CD4-positive, alpha-beta T cell (primary cell): ENCODE measurements at regions not wholly inside any gene's neighbourhood (a gene's known extent, or its start where the extent isn't known, plus 50 kb on each side); places are given as distances from the start of the nearest gene placed in this dataset.

Source experiments
- ATAC-seq: fragments of 200-7000 bp; cut with Tn5 transposase; one replicate; pipeline ENCODE4 v1.10.0; 2022; ENCODE audit warnings: mild to moderate bottlenecking; ENCODE audit not compliant: poor library complexity
- CTCF ChIA-PET: fragments of 350-600 bp; sonication (Branson Sonifier 250); formaldehyde crosslinking; loops from one replicate; lab custom pipeline; 2021; ENCODE audit warnings: antibody characterized with exemption, inconsistent platforms; lab: Charles Lee
- POLR2A ChIA-PET: fragments of 350-600 bp; sonication (Branson Sonifier 250); formaldehyde crosslinking; loops from one replicate; lab custom pipeline; 2021; ENCODE audit warnings: antibody characterized with exemption, inconsistent platforms; lab: Charles Lee
- DNase-seq, 14 experiments: peaks; one replicate each; pipeline ENCODE4 v3.0.0-alpha.2; 2013 to 2020; ENCODE audit warnings: mixed read lengths in 2 of 14
- H3K27ac ChIP-seq, 2 donors: one replicate each; pipeline versions ENCODE4 v1.5.1 to v1.7.0; 2013; ENCODE audit warnings: low read length in 2 of 2, low read depth in 1 of 2, mild to moderate bottlenecking in 1 of 2
- H3K27me3 ChIP-seq, 2 experiments: 1 replicate in 1 of 2; 2 replicates in 1 of 2; pipeline versions ENCODE4 v1.6.1 to v1.7.0; 2013; ENCODE audit warnings: low read length in 2 of 2, control low read depth in 1 of 2, mild to moderate bottlenecking in 1 of 2, moderate library complexity in 1 of 2; ENCODE audit not compliant: insufficient read depth in 2 of 2, control insufficient read depth in 1 of 2
- H3K36me3 ChIP-seq: one replicate; pipeline ENCODE4 v1.6.1; 2013; ENCODE audit warnings: low read length, control low read depth; ENCODE audit not compliant: insufficient read depth
- H3K4me1 ChIP-seq: one replicate; pipeline ENCODE4 v1.6.1; 2013; ENCODE audit warnings: low read length, control low read depth; ENCODE audit not compliant: insufficient read depth
- H3K4me3 ChIP-seq: one replicate; pipeline ENCODE4 v1.5.1; 2013; ENCODE audit warnings: mild to moderate bottlenecking, low read length, moderate library complexity
- H3K9me3 ChIP-seq, 2 experiments: 1 replicate in 1 of 2; 2 replicates in 1 of 2; pipeline versions ENCODE4 v1.6.1 to v1.7.0; 2013; ENCODE audit warnings: low read length in 2 of 2, mild to moderate bottlenecking in 2 of 2, control low read depth in 1 of 2, moderate library complexity in 1 of 2; ENCODE audit not compliant: control insufficient read depth in 1 of 2, insufficient read depth in 1 of 2
- H3K27ac Mint-ChIP-seq: one replicate; pipeline ENCODE4 v1.8.0; 2020; ENCODE audit warnings: mixed read lengths
- H3K27me3 Mint-ChIP-seq: one replicate; pipeline ENCODE4 v1.8.0; 2021; ENCODE audit warnings: mixed read lengths
- H3K36me3 Mint-ChIP-seq: one replicate; pipeline ENCODE4 v1.8.0; 2021; ENCODE audit warnings: low read depth, mixed read lengths
- H3K4me1 Mint-ChIP-seq: one replicate; pipeline ENCODE4 v1.8.0; 2021; ENCODE audit warnings: low read depth, mixed read lengths
- H3K4me3 Mint-ChIP-seq: one replicate; pipeline ENCODE4 v1.8.0; 2020; ENCODE audit warnings: mild to moderate bottlenecking, mixed read lengths
- H3K9me3 Mint-ChIP-seq: one replicate; pipeline ENCODE4 v1.8.0; 2020; ENCODE audit warnings: mixed read lengths
- CTCF ChIP-seq: fragments of 200-600 bp; IDR thresholded peaks from one replicate; pipeline ENCODE4 v1.8.0; 2022; ENCODE audit warnings: antibody characterized with exemption, mild to moderate bottlenecking
- intact Hi-C, 2 experiments: fragments of 100-400 bp; cut with DNase I in 1 of 2; cut with micrococcal nuclease in 1 of 2; formaldehyde crosslinking; loops; one replicate each; pipeline versions ENCODE4 v1.15.1 to v1.9.0; 2023 to 2025; cut with DNase I, micrococcal nuclease

GRCh38 chr5:99664972-99665371 lies 736.2 kb upstream of the CHD1 start:
- no peaks in the 10 kb centered on the region for H3K27me3 Mint-ChIP-seq
- no peaks in the 10 kb centered on the region for H3K9me3 ChIP-seq
- intact Hi-C loops: no loop called here
- no peaks in the 10 kb centered on the region for H3K4me1 ChIP-seq
- ChIA-PET POLR2A (no interaction called here), CTCF (no interaction called here)
- H3K9me3 Mint-ChIP-seq: peaks cover 5% of the 10 kb centered on the region
- no peaks in the 10 kb centered on the region for H3K27me3 ChIP-seq
- H3K4me1 Mint-ChIP-seq: no peaks in the 10 kb centered on the region
- no peaks in the 10 kb centered on the region for H3K36me3 ChIP-seq
- no peaks in the 10 kb centered on the region for H3K36me3 Mint-ChIP-seq
- no peak overlapping the region for H3K4me3 Mint-ChIP-seq
- no peak for DNase-seq
- H3K27ac ChIP-seq: no peak overlapping the region
- H3K4me3 ChIP-seq: no peak overlapping the region
- ATAC-seq: no peak
- no peak overlapping the region for H3K27ac Mint-ChIP-seq
- no peak for TF ChIP-seq CTCF

DNA sequence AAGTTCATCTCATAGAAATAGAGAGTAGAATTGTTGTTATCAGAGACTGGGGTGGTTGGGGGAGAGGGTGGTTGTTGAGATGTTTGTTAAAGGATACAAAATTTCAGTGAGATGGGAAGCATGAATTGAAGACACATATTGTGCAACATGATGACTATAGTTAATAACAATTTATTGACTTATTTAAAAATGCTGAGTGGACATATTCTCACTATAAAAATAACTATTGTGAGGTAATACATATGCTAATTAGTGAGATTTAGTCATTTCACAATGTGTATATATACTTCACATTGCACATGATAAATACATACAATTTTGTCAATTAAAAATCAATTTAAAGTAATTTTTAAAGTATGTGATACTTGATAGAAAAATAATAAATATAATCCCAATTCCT lies 722.5 kb upstream of the CHD1 start:
- no peaks in the 10 kb centered on the region for H3K27me3 Mint-ChIP-seq
- H3K27ac Mint-ChIP-seq: no peak overlapping the region
- peaks cover 2% of the 10 kb centered on the region for H3K9me3 Mint-ChIP-seq
- Histone ChIP-seq H3K27me3 (no peaks in the 10 kb centered on the region), H3K4me3 (no peak overlapping the region), H3K27ac (no peak overlapping the region), H3K9me3 (peaks cover 0 to 3% of the 10 kb centered on the region in 2 experiments), H3K36me3 (no peaks in the 10 kb centered on the region), H3K4me1 (no peaks in the 10 kb centered on the region)
- no peaks in the 10 kb centered on the region for H3K4me1 Mint-ChIP-seq
- H3K36me3 Mint-ChIP-seq: no peaks in the 10 kb centered on the region
- TF ChIP-seq CTCF: no peak
- ChIA-PET POLR2A (interaction anchor here (0.6 kb wide), 1 partner anchor 934 kb away, joined by 3 read pairs; no protein-coding TSS in a partner anchor), CTCF (no interaction called here)
- intact Hi-C loops: no loop called here
- ATAC-seq (no peak), DNase-seq (no peak)
- H3K4me3 Mint-ChIP-seq: no peak overlapping the region

DNA sequence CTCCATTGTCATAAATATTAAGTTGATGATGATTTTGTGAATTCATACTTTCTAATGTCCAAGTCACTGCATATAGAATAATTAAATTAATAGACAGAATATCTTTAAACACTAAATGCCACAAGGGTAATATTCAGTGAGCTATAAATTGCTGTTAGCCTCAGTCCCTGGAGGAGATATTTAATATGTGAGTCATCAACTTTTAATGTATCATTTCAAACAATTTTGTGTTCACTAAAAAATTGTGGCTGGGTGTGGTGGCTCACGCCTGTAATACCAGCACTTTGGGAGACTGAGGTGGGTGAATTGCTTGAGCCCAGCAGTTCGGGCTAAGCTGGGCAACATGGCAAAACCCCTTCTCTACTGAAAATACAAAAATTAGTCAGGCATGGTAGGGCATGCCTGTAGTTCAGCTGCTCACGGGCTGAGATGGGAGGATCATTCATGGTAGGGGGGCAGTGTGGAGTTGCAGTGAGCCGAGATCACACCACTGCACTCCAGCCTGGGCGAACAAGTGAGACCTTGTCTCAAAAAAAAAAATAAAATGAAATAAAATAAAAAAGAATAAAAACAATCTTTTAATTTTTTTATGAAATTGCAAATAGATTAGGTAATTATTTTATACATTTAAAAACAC lies 717.3 kb upstream of the CHD1 start:
- Histone ChIP-seq H3K27me3 (no peaks in the 10 kb centered on the region), H3K36me3 (no peaks in the 10 kb centered on the region), H3K4me1 (no peaks in the 10 kb centered on the region), H3K9me3 (peaks cover 0 to 12% of the 10 kb centered on the region in 2 experiments), H3K4me3 (no peak overlapping the region), H3K27ac (no peak overlapping the region)
- no peaks in the 10 kb centered on the region for H3K27me3 Mint-ChIP-seq
- H3K4me3 Mint-ChIP-seq: no peak overlapping the region
- POLR2A ChIA-PET: no interaction called here
- ATAC-seq (no peak), DNase-seq (no peak)
- TF ChIP-seq CTCF: no peak
- H3K9me3 Mint-ChIP-seq: peaks cover 2% of the 10 kb centered on the region
- CTCF ChIA-PET: no interaction called here
- intact Hi-C loops: no loop called here
- H3K27ac Mint-ChIP-seq: no peak overlapping the region
- H3K36me3 Mint-ChIP-seq: no peaks in the 10 kb centered on the region
- H3K4me1 Mint-ChIP-seq: no peaks in the 10 kb centered on the region
